ENCODE measurements at regions not wholly inside any gene's neighbourhood (a gene's known extent, or its start where the extent isn't known, plus 50 kb on each side); places are given as distances from the start of the nearest gene placed in this dataset.

DNA sequence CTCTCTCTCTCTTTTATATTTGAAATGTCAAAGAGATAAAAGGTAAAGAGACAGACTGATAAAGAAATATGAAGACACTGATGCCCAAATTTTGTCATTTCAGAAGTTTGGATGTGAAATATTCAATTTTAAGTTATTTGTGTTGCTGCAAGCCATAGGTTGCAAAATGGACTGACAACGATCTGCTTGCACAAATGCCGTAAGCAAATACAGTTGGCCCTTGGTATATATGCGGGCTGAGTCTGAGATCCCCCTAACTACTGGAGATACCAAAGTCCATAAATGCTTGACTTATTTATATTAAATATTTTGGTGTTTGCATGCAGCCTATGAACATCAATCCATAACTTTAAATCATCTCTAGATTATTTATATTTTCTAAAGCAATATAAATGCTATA is 1459.1 kb upstream of the ALCAM start:
- H3K9ac ChIP-seq (ENCODE audit: low read depth, low read length, poor library complexity) = no peak overlapping the region
- no peaks in the 10 kb centered on the region for H3K36me3 ChIP-seq (replicated peaks in 1 of 2; ENCODE audit: control insufficient read depth in 2 of 2, insufficient read depth in 2 of 2, low read length in 2 of 2)
- H2BK5ac ChIP-seq (ENCODE audit: low read length) = no peak overlapping the region
- H3K9me3 ChIP-seq (replicated peaks in 1 of 2; ENCODE audit: control insufficient read depth in 2 of 2, insufficient read depth in 1 of 2, low read depth in 1 of 2, low read length in 2 of 2) = no peaks in the 10 kb centered on the region
- H3K4me2 ChIP-seq (ENCODE audit: insufficient read depth, low read length, poor library complexity, severe bottlenecking) = no peak overlapping the region
- no peak overlapping the region for H2BK12ac ChIP-seq (ENCODE audit: low read length)
- no peaks in the 10 kb centered on the region for H3K79me1 ChIP-seq (ENCODE audit: low read depth, low read length)
- DNase-seq (ENCODE audit: low spot score) = no peak
- no peak overlapping the region for H4K8ac ChIP-seq (ENCODE audit: low read depth, low read length)
- no peak overlapping the region for H2AK5ac ChIP-seq (ENCODE audit: low read depth, low read length)
- H2BK120ac ChIP-seq (ENCODE audit: low read depth, low read length) = no peak overlapping the region
- no peak overlapping the region for H2BK15ac ChIP-seq (ENCODE audit: low read length)
- no peak overlapping the region for H3K4ac ChIP-seq (ENCODE audit: low read length)
- no peak overlapping the region for H3K27ac ChIP-seq (replicated peaks; ENCODE audit: low read length)
- H3K18ac ChIP-seq (ENCODE audit: low read length) = no peak overlapping the region
- H3K4me3 ChIP-seq (ENCODE audit: low read length in 2 of 2) = no peak overlapping the region
- H3K27me3 ChIP-seq (ENCODE audit: control insufficient read depth in 3 of 3, insufficient read depth in 3 of 3, low read depth in 1 of 3, low read length in 3 of 3) = no peaks in the 10 kb centered on the region
- H2AFZ ChIP-seq (ENCODE audit: low read length) = no peak overlapping the region
- H3K4me1 ChIP-seq (ENCODE audit: control insufficient read depth in 2 of 2, insufficient read depth in 1 of 2, low read depth in 1 of 2, low read length in 2 of 2) = no peaks in the 10 kb centered on the region
- no peak overlapping the region for H4K91ac ChIP-seq (ENCODE audit: low read depth, low read length, poor library complexity)
- H3K14ac ChIP-seq (ENCODE audit: low read length) = no peak overlapping the region
- no peak overlapping the region for H3K23ac ChIP-seq (ENCODE audit: low read depth, low read length, poor library complexity)
- no CpG with 5 or more reads among the region's 3 CpGs for WGBS, 2 donors (ENCODE audit: extremely low coverage in 2 of 2, insufficient read length in 2 of 2, insufficient replicate concordance in 1 of 2)

DNA sequence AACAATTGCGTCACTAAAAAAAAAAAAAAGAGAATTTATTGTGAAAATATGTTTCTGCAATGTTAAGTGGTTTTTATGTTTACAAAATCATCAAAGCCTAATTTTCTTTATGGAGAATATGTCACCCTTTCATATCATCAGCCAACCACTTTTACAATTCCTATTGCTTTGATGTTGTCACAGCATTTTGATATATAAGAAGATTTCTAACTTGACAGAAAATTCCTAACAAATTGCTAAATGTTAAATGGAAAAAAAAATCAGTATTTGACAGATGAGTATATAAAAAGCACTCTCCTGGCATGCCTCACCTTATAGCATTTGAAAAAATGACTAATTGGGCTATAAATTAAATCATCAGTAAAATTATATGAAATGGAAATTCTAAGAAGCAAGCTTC is 1457.3 kb upstream of the ALCAM start:
- no CpG with 5 or more reads among the region's 1 CpG for WGBS, 2 donors (ENCODE audit: extremely low coverage in 2 of 2, insufficient read length in 2 of 2, insufficient replicate concordance in 1 of 2)
- H3K18ac ChIP-seq (ENCODE audit: low read length) = no peak overlapping the region

DNA sequence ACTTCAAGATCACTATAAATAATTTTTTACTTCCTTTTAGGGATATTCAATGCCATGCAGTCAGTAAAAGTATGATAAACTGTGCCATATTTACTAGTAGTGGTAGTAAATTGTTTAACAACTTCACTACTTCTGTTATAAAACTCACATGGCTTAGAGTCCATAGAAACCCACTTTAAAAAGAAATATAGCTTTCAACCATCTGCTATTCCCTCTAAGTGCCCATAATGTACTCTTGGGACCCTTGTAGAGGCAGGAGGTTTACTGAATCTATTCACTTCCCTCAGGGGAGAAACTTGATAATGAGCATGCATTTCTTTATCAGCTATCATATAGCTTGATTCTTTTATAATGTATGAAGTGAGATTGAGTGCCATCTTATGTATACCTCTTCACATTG is 1448.4 kb upstream of the ALCAM start:
- no peaks in the 10 kb centered on the region for H3K4me1 ChIP-seq (ENCODE audit: control insufficient read depth in 2 of 2, insufficient read depth in 1 of 2, low read depth in 1 of 2, low read length in 2 of 2)
- H2BK12ac ChIP-seq (ENCODE audit: low read length) = no peak overlapping the region
- H3K27me3 ChIP-seq (ENCODE audit: control insufficient read depth in 3 of 3, insufficient read depth in 3 of 3, low read depth in 1 of 3, low read length in 3 of 3) = no peaks in the 10 kb centered on the region
- H2AK5ac ChIP-seq (ENCODE audit: low read depth, low read length) = no peak overlapping the region
- H3K4me3 ChIP-seq (ENCODE audit: low read length in 2 of 2) = no peak overlapping the region
- H2AFZ ChIP-seq (ENCODE audit: low read length) = no peak overlapping the region
- DNase-seq (ENCODE audit: low spot score) = no peak
- no peak overlapping the region for H3K14ac ChIP-seq (ENCODE audit: low read length)
- H4K91ac ChIP-seq (ENCODE audit: low read depth, low read length, poor library complexity) = no peak overlapping the region
- H3K9ac ChIP-seq (ENCODE audit: low read depth, low read length, poor library complexity) = no peak overlapping the region
- H3K18ac ChIP-seq (ENCODE audit: low read length) = no peak overlapping the region
- no peaks in the 10 kb centered on the region for H3K9me3 ChIP-seq (replicated peaks in 1 of 2; ENCODE audit: control insufficient read depth in 2 of 2, insufficient read depth in 1 of 2, low read depth in 1 of 2, low read length in 2 of 2)
- no peak overlapping the region for H4K8ac ChIP-seq (ENCODE audit: low read depth, low read length)
- no peak overlapping the region for H3K23ac ChIP-seq (ENCODE audit: low read depth, low read length, poor library complexity)
- H2BK15ac ChIP-seq (ENCODE audit: low read length) = no peak overlapping the region
- H3K27ac ChIP-seq (replicated peaks; ENCODE audit: low read length) = no peak overlapping the region
- H3K4me2 ChIP-seq (ENCODE audit: insufficient read depth, low read length, poor library complexity, severe bottlenecking) = no peak overlapping the region
- no peak overlapping the region for H2BK5ac ChIP-seq (ENCODE audit: low read length)
- no peaks in the 10 kb centered on the region for H3K36me3 ChIP-seq (replicated peaks in 1 of 2; ENCODE audit: control insufficient read depth in 2 of 2, insufficient read depth in 2 of 2, low read length in 2 of 2)
- no peak overlapping the region for H2BK120ac ChIP-seq (ENCODE audit: low read depth, low read length)
- no peaks in the 10 kb centered on the region for H3K79me1 ChIP-seq (ENCODE audit: low read depth, low read length)
- no peak overlapping the region for H3K4ac ChIP-seq (ENCODE audit: low read length)

More for the DNA sequence above, 1457.3 kb upstream of the ALCAM start:
- Histone ChIP-seq H3K27ac (replicated peaks; ENCODE audit: low read length) (no peak overlapping the region), H2AK5ac (ENCODE audit: low read depth, low read length) (no peak overlapping the region), H3K4ac (ENCODE audit: low read length) (no peak overlapping the region), H2AFZ (ENCODE audit: low read length) (no peak overlapping the region), H3K23ac (ENCODE audit: low read depth, low read length, poor library complexity) (no peak overlapping the region), H2BK15ac (ENCODE audit: low read length) (no peak overlapping the region), H2BK12ac (ENCODE audit: low read length) (no peak overlapping the region), H4K8ac (ENCODE audit: low read depth, low read length) (no peak overlapping the region), H3K36me3 (replicated peaks in 1 of 2; ENCODE audit: control insufficient read depth in 2 of 2, insufficient read depth in 2 of 2, low read length in 2 of 2) (no peaks in the 10 kb centered on the region), H2BK5ac (ENCODE audit: low read length) (no peak overlapping the region), H3K4me3 (ENCODE audit: low read length in 2 of 2) (no peak overlapping the region), H4K91ac (ENCODE audit: low read depth, low read length, poor library complexity) (no peak overlapping the region), H3K4me1 (ENCODE audit: control insufficient read depth in 2 of 2, insufficient read depth in 1 of 2, low read depth in 1 of 2, low read length in 2 of 2) (no peaks in the 10 kb centered on the region), H3K14ac (ENCODE audit: low read length) (no peak overlapping the region), H3K4me2 (ENCODE audit: insufficient read depth, low read length, poor library complexity, severe bottlenecking) (no peak overlapping the region), H3K27me3 (ENCODE audit: control insufficient read depth in 3 of 3, insufficient read depth in 3 of 3, low read depth in 1 of 3, low read length in 3 of 3) (no peaks in the 10 kb centered on the region), H3K9ac (ENCODE audit: low read depth, low read length, poor library complexity) (no peak overlapping the region), H2BK120ac (ENCODE audit: low read depth, low read length) (no peak overlapping the region), H3K79me1 (ENCODE audit: low read depth, low read length) (no peaks in the 10 kb centered on the region), H3K9me3 (replicated peaks in 1 of 2; ENCODE audit: control insufficient read depth in 2 of 2, insufficient read depth in 1 of 2, low read depth in 1 of 2, low read length in 2 of 2) (no peaks in the 10 kb centered on the region)
- DNase-seq (ENCODE audit: low spot score) = no peak

DNA sequence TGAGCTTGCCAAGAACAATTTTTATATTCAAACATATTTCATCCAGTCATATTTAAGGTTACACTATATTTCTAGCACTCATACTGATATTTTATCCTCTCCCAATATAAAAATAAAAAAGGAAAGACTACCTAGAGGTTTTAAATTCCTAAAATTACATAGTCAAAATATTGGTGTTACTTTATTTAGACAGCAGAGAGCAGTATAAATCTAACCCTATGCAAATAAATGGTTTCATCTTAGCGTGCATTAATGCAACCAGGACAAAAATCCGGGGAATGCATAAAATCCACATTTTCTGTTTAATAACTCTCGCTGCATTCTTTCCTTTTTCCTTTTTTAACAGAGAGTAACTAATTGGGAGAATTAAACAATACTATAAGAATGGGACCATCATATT is 1447.4 kb upstream of the ALCAM start:
- H4K91ac ChIP-seq (ENCODE audit: low read depth, low read length, poor library complexity) = no peak overlapping the region
- H3K9me3 ChIP-seq (replicated peaks in 1 of 2; ENCODE audit: control insufficient read depth in 2 of 2, insufficient read depth in 1 of 2, low read depth in 1 of 2, low read length in 2 of 2) = no peaks in the 10 kb centered on the region
- H3K4ac ChIP-seq (ENCODE audit: low read length) = no peak overlapping the region
- H3K36me3 ChIP-seq (replicated peaks in 1 of 2; ENCODE audit: control insufficient read depth in 2 of 2, insufficient read depth in 2 of 2, low read length in 2 of 2) = no peaks in the 10 kb centered on the region
- no peak overlapping the region for H2BK15ac ChIP-seq (ENCODE audit: low read length)
- no peak overlapping the region for H3K18ac ChIP-seq (ENCODE audit: low read length)
- H2BK5ac ChIP-seq (ENCODE audit: low read length) = no peak overlapping the region
- no CpG with 5 or more reads among the region's 3 CpGs for WGBS, 2 donors (ENCODE audit: extremely low coverage in 2 of 2, insufficient read length in 2 of 2, insufficient replicate concordance in 1 of 2)
- no peaks in the 10 kb centered on the region for H3K4me1 ChIP-seq (ENCODE audit: control insufficient read depth in 2 of 2, insufficient read depth in 1 of 2, low read depth in 1 of 2, low read length in 2 of 2)
- DNase-seq (ENCODE audit: low spot score) = no peak
- no peak overlapping the region for H2AK5ac ChIP-seq (ENCODE audit: low read depth, low read length)
- H3K4me2 ChIP-seq (ENCODE audit: insufficient read depth, low read length, poor library complexity, severe bottlenecking) = no peak overlapping the region
- no peaks in the 10 kb centered on the region for H3K79me1 ChIP-seq (ENCODE audit: low read depth, low read length)
- no peak overlapping the region for H2BK120ac ChIP-seq (ENCODE audit: low read depth, low read length)
- no peak overlapping the region for H2AFZ ChIP-seq (ENCODE audit: low read length)
- H3K9ac ChIP-seq (ENCODE audit: low read depth, low read length, poor library complexity) = no peak overlapping the region
- H4K8ac ChIP-seq (ENCODE audit: low read depth, low read length) = no peak overlapping the region
- no peak overlapping the region for H3K4me3 ChIP-seq (ENCODE audit: low read length in 2 of 2)
- H2BK12ac ChIP-seq (ENCODE audit: low read length) = no peak overlapping the region
- no peaks in the 10 kb centered on the region for H3K27me3 ChIP-seq (ENCODE audit: control insufficient read depth in 3 of 3, insufficient read depth in 3 of 3, low read depth in 1 of 3, low read length in 3 of 3)
- H3K23ac ChIP-seq (ENCODE audit: low read depth, low read length, poor library complexity) = no peak overlapping the region
- no peak overlapping the region for H3K14ac ChIP-seq (ENCODE audit: low read length)
- H3K27ac ChIP-seq (replicated peaks; ENCODE audit: low read length) = no peak overlapping the region
